PC-3 (cell line): ENCODE measurements at regions not wholly inside any gene's neighbourhood (a gene's known extent, or its start where the extent isn't known, plus 50 kb on each side); places are given as distances from the start of the nearest gene placed in this dataset.
A peak's percentile ranks its signal among the peaks of the same experiment; 100 is the strongest.

Experiments
- ATAC-seq: fragments of 200-7000 bp; cut with Tn5 transposase; 2 replicates; pipeline ENCODE4 v1.9.1; 2020; ENCODE audit warnings: mild to moderate bottlenecking, moderate library complexity
- BruUV-seq: library from RNA; stranded (reverse); fragments of 400-500 nt; replicated peaks from 2 replicates; lab custom pipeline; 2021; lab: Mats Ljungman, UMichigan
- CTCF ChIA-PET: fragments of 300-600 bp; sonication (Branson Sonifier 250); formaldehyde crosslinking; loops from one replicate; lab custom pipeline; 2022; ENCODE audit warnings: antibody characterized with exemption; lab: Charles Lee
- POLR2A ChIA-PET: fragments of 300-600 bp; sonication (Branson Sonifier 250); formaldehyde crosslinking; loops from one replicate; lab custom pipeline; 2022; ENCODE audit warnings: antibody characterized with exemption; ENCODE audit not compliant: unreplicated experiment; lab: Charles Lee
- DNase-seq: peaks from one replicate; pipeline ENCODE4 v3.0.0-alpha.2; 2015
- H2AFZ ChIP-seq: fragments of 300-600 bp; sonication (generic); 2 replicates; pipeline ENCODE4 v1.6.0; 2016; ENCODE audit warnings: antibody characterized with exemption, low read length
- H3F3A ChIP-seq: fragments of 300-600 bp; sonication (generic); one replicate; pipeline ENCODE4 v1.6.0; 2017; ENCODE audit warnings: antibody characterized with exemption, low read length, control low read depth, mild to moderate bottlenecking; ENCODE audit not compliant: unreplicated experiment
- H3K27ac ChIP-seq: fragments of 300-600 bp; sonication (generic); 2 replicates; pipeline ENCODE4 v1.5.1; 2016; ENCODE audit warnings: mild to moderate bottlenecking, low read length
- H3K27me3 ChIP-seq: fragments of 300-600 bp; sonication (generic); 2 replicates; pipeline ENCODE4 v1.6.1; 2016; ENCODE audit warnings: low read length, mixed read lengths
- H3K36me3 ChIP-seq: fragments of 300-600 bp; sonication (generic); 2 replicates; pipeline ENCODE4 v1.6.1; 2016; ENCODE audit warnings: low read depth, mixed run types, low read length, mixed read lengths
- H3K4me1 ChIP-seq: fragments of 300-600 bp; sonication (generic); 2 replicates; pipeline ENCODE4 v1.5.1; 2016; ENCODE audit warnings: low read length; ENCODE audit not compliant: insufficient read depth
- H3K4me2 ChIP-seq: fragments of 300-600 bp; sonication (generic); 2 replicates; pipeline ENCODE4 v1.6.0; 2016; ENCODE audit warnings: low read length
- H3K4me3 ChIP-seq: fragments of 300-600 bp; sonication (generic); 2 replicates; pipeline ENCODE4 v1.5.1; 2016; ENCODE audit warnings: mild to moderate bottlenecking, low read length, mixed read lengths
- H3K79me2 ChIP-seq: fragments of 300-600 bp; sonication (generic); 2 replicates; pipeline ENCODE4 v1.6.1; 2017; ENCODE audit warnings: low read length, mixed read lengths
- H3K9ac ChIP-seq: fragments of 300-600 bp; sonication (generic); 2 replicates; pipeline ENCODE4 v1.6.0; 2016; ENCODE audit warnings: mild to moderate bottlenecking, low read length
- H3K9me2 ChIP-seq: fragments of 300-600 bp; sonication (generic); replicated peaks from 2 replicates; pipeline ENCODE4 v1.6.1; 2016; ENCODE audit warnings: mixed run types, low read length, mixed read lengths
- H3K9me3 ChIP-seq: fragments of 300-600 bp; sonication (generic); 2 replicates; pipeline ENCODE4 v1.6.1; 2016; ENCODE audit warnings: low read length, mixed read lengths
- H4K20me1 ChIP-seq: fragments of 300-600 bp; sonication (generic); 2 replicates; pipeline ENCODE4 v1.6.1; 2016; ENCODE audit warnings: low read length, mixed read lengths
- EZH2 ChIP-seq: fragments of 300-600 bp; sonication (generic); IDR thresholded peaks from one replicate; pipeline ENCODE4 v1.6.1; 2017; ENCODE audit warnings: antibody characterized with exemption, mild to moderate bottlenecking, low read length; ENCODE audit not compliant: unreplicated experiment
- EZH2phosphoT487 ChIP-seq: fragments of 300-600 bp; sonication (generic); IDR thresholded peaks from 2 replicates; pipeline ENCODE4 v1.6.1; 2018; ENCODE audit warnings: mild to moderate bottlenecking, antibody characterized with exemption, low read length, borderline replicate concordance
- intact Hi-C: fragments of 100-400 bp; cut with micrococcal nuclease; formaldehyde crosslinking; loops from 2 replicates; pipeline ENCODE4 v1.9.0; 2023
- TF ChIP-seq, protein P1 (sequence below): fragments of 300-600 bp; sonication (generic); conservative IDR thresholded peaks from 2 replicates; pipeline ENCODE4 v1.5.1; 2017; ENCODE audit warnings: antibody characterized with exemption, low read depth, mild to moderate bottlenecking, low read length

GRCh38 chr2:62410015-62410453 is 96.0 kb downstream of the TMEM17 start:
- Histone ChIP-seq H4K20me1 (no peaks in the 10 kb centered on the region), H3K27me3 (no peaks in the 10 kb centered on the region), H3K4me3 (no peak overlapping the region), H3K4me2 (no peak overlapping the region), H3K36me3 (no peaks in the 10 kb centered on the region), H3F3A (no peaks in the 10 kb centered on the region), H3K9me3 (no peaks in the 10 kb centered on the region), H2AFZ (no peak overlapping the region), H3K9ac (no peak overlapping the region), H3K9me2 (no peaks in the 10 kb centered on the region), H3K27ac (no peak overlapping the region), H3K4me1 (peaks cover 5% of the 10 kb centered on the region), H3K79me2 (no peaks in the 10 kb centered on the region)
- ChIA-PET CTCF (interaction anchor here (0.7 kb wide), 1 partner anchor 417 kb away, joined by 3 read pairs; no protein-coding TSS in a partner anchor), POLR2A (no interaction called here)
- no TSS peak for BruUV-seq
- DNase-seq: no peak
- intact Hi-C loops: loop anchor here (5.0 kb wide), 1 partner anchor 213 kb away; the partner anchor contains the start of gene B3GNT2
- TF ChIP-seq, protein P1, sequence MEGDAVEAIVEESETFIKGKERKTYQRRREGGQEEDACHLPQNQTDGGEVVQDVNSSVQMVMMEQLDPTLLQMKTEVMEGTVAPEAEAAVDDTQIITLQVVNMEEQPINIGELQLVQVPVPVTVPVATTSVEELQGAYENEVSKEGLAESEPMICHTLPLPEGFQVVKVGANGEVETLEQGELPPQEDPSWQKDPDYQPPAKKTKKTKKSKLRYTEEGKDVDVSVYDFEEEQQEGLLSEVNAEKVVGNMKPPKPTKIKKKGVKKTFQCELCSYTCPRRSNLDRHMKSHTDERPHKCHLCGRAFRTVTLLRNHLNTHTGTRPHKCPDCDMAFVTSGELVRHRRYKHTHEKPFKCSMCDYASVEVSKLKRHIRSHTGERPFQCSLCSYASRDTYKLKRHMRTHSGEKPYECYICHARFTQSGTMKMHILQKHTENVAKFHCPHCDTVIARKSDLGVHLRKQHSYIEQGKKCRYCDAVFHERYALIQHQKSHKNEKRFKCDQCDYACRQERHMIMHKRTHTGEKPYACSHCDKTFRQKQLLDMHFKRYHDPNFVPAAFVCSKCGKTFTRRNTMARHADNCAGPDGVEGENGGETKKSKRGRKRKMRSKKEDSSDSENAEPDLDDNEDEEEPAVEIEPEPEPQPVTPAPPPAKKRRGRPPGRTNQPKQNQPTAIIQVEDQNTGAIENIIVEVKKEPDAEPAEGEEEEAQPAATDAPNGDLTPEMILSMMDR: 0 out of 2 replicates have a peak, but pooled peaks have one; percentile 22
- TF ChIP-seq EZH2: no peak
- TF ChIP-seq EZH2phosphoT487: no peak
- no peak for ATAC-seq

DNA sequence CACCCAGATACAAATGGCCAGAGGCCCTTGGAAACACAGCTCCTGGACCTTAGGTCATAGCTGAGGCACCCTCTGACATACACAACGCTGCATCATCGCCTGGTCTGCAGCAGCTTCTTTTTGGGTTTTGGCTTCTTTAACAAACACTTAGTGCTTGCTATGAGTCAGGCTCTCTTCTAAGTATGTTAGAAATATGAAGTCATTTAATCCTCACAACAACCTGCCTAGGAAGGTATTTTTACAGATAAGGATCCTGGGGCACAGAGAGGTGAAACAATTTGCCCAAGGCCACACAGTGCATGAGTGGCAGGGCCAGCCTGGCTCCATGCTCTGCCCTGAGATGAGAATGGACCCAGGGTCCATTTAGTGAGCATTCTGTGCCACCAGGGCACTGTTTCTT is 96.6 kb downstream of the TMEM17 start:
- intact Hi-C loops: no loop called here
- Histone ChIP-seq H3K27ac (no peak overlapping the region), H4K20me1 (no peaks in the 10 kb centered on the region), H3F3A (no peaks in the 10 kb centered on the region), H3K36me3 (no peaks in the 10 kb centered on the region), H3K4me1 (peaks cover 5% of the 10 kb centered on the region), H3K9ac (no peak overlapping the region), H2AFZ (no peak overlapping the region), H3K4me2 (no peak overlapping the region), H3K4me3 (no peak overlapping the region), H3K9me2 (no peaks in the 10 kb centered on the region), H3K79me2 (no peaks in the 10 kb centered on the region), H3K27me3 (no peaks in the 10 kb centered on the region), H3K9me3 (no peaks in the 10 kb centered on the region)
- 0 out of 2 replicates have a peak, but pooled peaks have one; percentile 14 for ATAC-seq
- ChIA-PET POLR2A (no interaction called here), CTCF (no interaction called here)
- no TSS peak for BruUV-seq
- TF ChIP-seq, protein P1: no peak
- TF ChIP-seq EZH2: no peak
- TF ChIP-seq EZH2phosphoT487: no peak
- peak; percentile 46 for DNase-seq

DNA sequence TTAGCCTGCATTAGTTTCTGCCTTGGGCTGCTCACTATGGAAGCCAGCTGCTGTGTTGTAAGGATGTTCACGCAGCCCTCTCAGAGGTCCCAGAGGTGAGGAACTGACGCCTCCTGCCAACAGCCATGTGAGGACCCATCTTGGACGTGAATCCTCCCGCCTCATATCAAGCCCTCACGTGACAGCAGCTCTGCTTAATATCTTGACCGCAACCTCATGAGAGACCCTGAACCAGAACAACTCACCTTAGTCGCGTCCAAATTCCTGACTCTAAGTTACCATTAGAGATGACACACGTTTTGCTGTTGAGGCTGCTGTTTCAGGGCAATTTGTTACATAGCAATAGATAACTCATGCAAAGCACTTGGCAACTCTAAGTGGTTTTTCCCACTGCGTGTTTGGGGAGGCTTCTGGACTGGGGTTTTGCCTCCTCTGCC is 97.7 kb downstream of the TMEM17 start:
- ChIA-PET POLR2A (no interaction called here), CTCF (no interaction called here)
- Histone ChIP-seq H3K4me1 (peaks cover 5% of the 10 kb centered on the region), H3K9ac (no peak overlapping the region), H3K27ac (no peak overlapping the region), H4K20me1 (no peaks in the 10 kb centered on the region), H3K36me3 (no peaks in the 10 kb centered on the region), H3K9me2 (no peaks in the 10 kb centered on the region), H3K4me2 (no peak overlapping the region), H3F3A (no peaks in the 10 kb centered on the region), H3K27me3 (no peaks in the 10 kb centered on the region), H3K4me3 (no peak overlapping the region), H2AFZ (no peak overlapping the region), H3K9me3 (no peaks in the 10 kb centered on the region), H3K79me2 (no peaks in the 10 kb centered on the region)
- ATAC-seq (no peak), DNase-seq (no peak)
- TF ChIP-seq EZH2: no peak
- TF ChIP-seq, protein P1: no peak
- TF ChIP-seq EZH2phosphoT487: no peak
- intact Hi-C loops: no loop called here
- BruUV-seq: no TSS peak
